Heart right ventricle (tissue), 16 donors: ENCODE measurements at regions not wholly inside any gene's neighbourhood (a gene's known extent, or its start where the extent isn't known, plus 50 kb on each side); places are given as distances from the start of the nearest gene placed in this dataset.
"Not testable (repeated sequence)": the region's sequence is repeated elsewhere in the genome, so short reads cannot be mapped to it uniquely, and the experiment has no call there.

ENCODE experiments used
- ATAC-seq, 8 donors: fragments of 200-7000 bp; cut with Tn5 transposase; one replicate each; pipeline ENCODE4 v1.9.1; 2020; ENCODE audit warnings: mild to moderate bottlenecking in 8 of 8, moderate library complexity in 8 of 8, moderate number of reproducible peaks in 1 of 8
- DNase-seq, 2 donors: peaks; one replicate each; pipeline ENCODE4 v3.0.0-alpha.2; 2020
- H3K27ac ChIP-seq, 10 donors: fragments of 200-600 bp; sonication (generic) in 2 of 10; one replicate each; pipeline versions ENCODE4 v1.5.0 to v1.8.0; 2020 to 2022; ENCODE audit warnings: mild to moderate bottlenecking in 3 of 10
- H3K27me3 ChIP-seq, 7 donors: fragments of 200-600 bp; one replicate each; pipeline ENCODE4 v1.8.0; 2021 to 2022; ENCODE audit warnings: mild to moderate bottlenecking in 2 of 7
- H3K36me3 ChIP-seq, 9 donors: fragments of 200-600 bp; sonication (generic) in 1 of 9; one replicate each; pipeline versions ENCODE4 v1.5.0 to v1.8.0; 2020 to 2022; ENCODE audit warnings: mild to moderate bottlenecking in 2 of 9
- H3K4me1 ChIP-seq, 9 donors: fragments of 200-600 bp; sonication (generic) in 1 of 9; one replicate each; pipeline versions ENCODE4 v1.5.0 to v1.8.0; 2020 to 2022; ENCODE audit warnings: mild to moderate bottlenecking in 4 of 9
- H3K4me3 ChIP-seq, 10 donors: fragments of 200-600 bp; sonication (generic) in 2 of 10; one replicate each; pipeline versions ENCODE4 v1.5.0 to v1.8.0; 2020 to 2022; ENCODE audit warnings: mild to moderate bottlenecking in 7 of 10, moderate library complexity in 2 of 10
- H3K9me3 ChIP-seq, 11 donors: fragments of 200-600 bp in 10 of 11; sonication (generic) in 2 of 11; one replicate each; pipeline versions ENCODE4 v1.5.0 to v1.8.0; 2013 to 2022; ENCODE audit warnings: mild to moderate bottlenecking in 2 of 11, control low read depth in 1 of 11, moderate library complexity in 1 of 11
- WGBS, 2 donors: extraction: QIAGEN DNeasy Blood & Tissue Kit; methylation state at CpG; one replicate each; pipeline ENCODE4 v1.1.7; 2013; ENCODE audit warnings: inconsistent platforms in 1 of 2; 5-methylcytosine and 5-hydroxymethylcytosine counted together
- intact Hi-C, 10 donors: fragments of 100-400 bp; cut with DNase I; formaldehyde crosslinking; loops; one replicate each; pipeline versions ENCODE4 v1.11.1 to v1.14.2; 2022
- TF ChIP-seq, protein P1 (sequence below), 9 donors: fragments of 200-600 bp; sonication (generic) in 2 of 9; IDR thresholded peaks; one replicate each; pipeline versions ENCODE4 v1.5.0 to v1.8.0; 2021 to 2022; ENCODE audit warnings: antibody characterized with exemption in 9 of 9, mild to moderate bottlenecking in 5 of 9, moderate library complexity in 1 of 9
- donor health status: Arrhythmogenic right ventricular cardiomyopathy.
- donor health status: ischemic (EF 13 %, LVEDD 7.1; RV severe dilation, severe dysfunction).
- donor health status: healthy with polysubstance abuse.
- donor health status: DM: no; HTN: yes; CAD: no.
- donor health status: DM: no; HTN: no; CAD: no.
- donor health status: ischemic (EF 25% LVEDD 6.9; RV normal size, moderate dysfunction).
- donor health status: ischemic (EF 25% LVEDD 5.7; RV mildly dilated, moderate dysfunction).
- donor health status: healthy.
- donor health status: DM: yes; HTN: yes; CAD: no.
- donor health status: Ischemic cardiomyopathy.
- donor health status: ischemic (EF 35%, LVEDD 5.7; RV mildly dilated, moderate dysfunction).
- donor health status: nonischemic (EF 11% LVEDD 7.7; RV severe dilation, severe dysfunction).
- donor health status: DM: yes; HTN: yes; CAD: no.
- donor health status: PGD.
- donor health status: ischemic (EF 29% LVEDD 5.4; RV normal size, mild dysfunction).
- donor health status: nonischemic (EF 23%, LVEDD 6.1; RV moderate dilation, normal function).

DNA sequence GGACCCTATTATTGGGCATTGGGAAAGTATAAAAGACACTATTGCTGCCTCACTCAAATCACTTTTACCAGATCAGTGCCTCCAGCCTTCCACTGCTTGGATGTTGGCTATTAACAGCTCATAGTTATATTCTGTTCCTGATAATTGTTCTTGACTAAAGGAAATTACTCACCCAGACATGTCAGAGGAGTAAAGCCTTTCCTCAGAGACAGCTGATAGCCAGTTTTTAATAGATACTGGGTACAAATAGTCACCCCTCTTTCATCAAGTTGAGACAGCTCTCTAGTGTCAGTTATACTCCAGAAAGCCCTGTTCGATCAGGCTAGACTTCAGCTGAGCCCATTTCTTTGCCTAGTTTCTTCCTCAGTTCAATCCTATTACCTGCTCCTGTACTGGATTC lies 876.1 kb upstream of the B3GALT2 start:
- H3K27ac ChIP-seq = peak overlapping the region in 5 of 10 donors; percentile 5 to 59 (median 27)
- intact Hi-C loops = loop anchor here in 6 of 10 donors (10.0 kb wide), 5 partner anchors 98 to 878 kb away; partner anchors contain the start of gene B3GALT2 (in 3 of the 6)
- DNase-seq = no peak

GRCh38 chr1:194060481-194060880 lies 874.1 kb upstream of the B3GALT2 start:
- Histone ChIP-seq H3K27ac (no peak overlapping the region), H3K36me3 (no peaks in the 10 kb centered on the region), H3K27me3 (no peaks in the 10 kb centered on the region), H3K4me1 (peaks cover 0 to 16% (median 6%) of the 10 kb centered on the region in 9 donors), H3K4me3 (no peak overlapping the region), H3K9me3 (no peaks in the 10 kb centered on the region)
- intact Hi-C loops = loop anchor here in 6 of 10 donors (10.0 kb wide), 5 partner anchors 96 to 876 kb away; partner anchors contain the start of gene B3GALT2 (in 3 of the 6)
- TF ChIP-seq, protein P1, sequence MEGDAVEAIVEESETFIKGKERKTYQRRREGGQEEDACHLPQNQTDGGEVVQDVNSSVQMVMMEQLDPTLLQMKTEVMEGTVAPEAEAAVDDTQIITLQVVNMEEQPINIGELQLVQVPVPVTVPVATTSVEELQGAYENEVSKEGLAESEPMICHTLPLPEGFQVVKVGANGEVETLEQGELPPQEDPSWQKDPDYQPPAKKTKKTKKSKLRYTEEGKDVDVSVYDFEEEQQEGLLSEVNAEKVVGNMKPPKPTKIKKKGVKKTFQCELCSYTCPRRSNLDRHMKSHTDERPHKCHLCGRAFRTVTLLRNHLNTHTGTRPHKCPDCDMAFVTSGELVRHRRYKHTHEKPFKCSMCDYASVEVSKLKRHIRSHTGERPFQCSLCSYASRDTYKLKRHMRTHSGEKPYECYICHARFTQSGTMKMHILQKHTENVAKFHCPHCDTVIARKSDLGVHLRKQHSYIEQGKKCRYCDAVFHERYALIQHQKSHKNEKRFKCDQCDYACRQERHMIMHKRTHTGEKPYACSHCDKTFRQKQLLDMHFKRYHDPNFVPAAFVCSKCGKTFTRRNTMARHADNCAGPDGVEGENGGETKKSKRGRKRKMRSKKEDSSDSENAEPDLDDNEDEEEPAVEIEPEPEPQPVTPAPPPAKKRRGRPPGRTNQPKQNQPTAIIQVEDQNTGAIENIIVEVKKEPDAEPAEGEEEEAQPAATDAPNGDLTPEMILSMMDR (IDR thresholded peaks at IDR 0.05) = no peak
- whole genome bisulfite sequencing, 2 donors = 74 to 84% methylated on average over 4 of the region's 4 CpGs
- ATAC-seq (no peak), DNase-seq (no peak)

More for the DNA sequence above, 876.1 kb upstream of the B3GALT2 start:
- Histone ChIP-seq H3K27me3 (no peaks in the 10 kb centered on the region), H3K36me3 (no peaks in the 10 kb centered on the region), H3K9me3 (no peaks in the 10 kb centered on the region), H3K4me3 (no peak overlapping the region), H3K4me1 (peaks cover 0 to 10% (median 0%) of the 10 kb centered on the region in 9 donors)
- TF ChIP-seq, protein P1 (IDR thresholded peaks at IDR 0.05) = no peak
- WGBS, 2 donors = 28 to 52% methylated on average over 1 of the region's 1 CpG
- peak in 5 of 8 donors; percentile 31 to 90 (median 57) for ATAC-seq

DNA sequence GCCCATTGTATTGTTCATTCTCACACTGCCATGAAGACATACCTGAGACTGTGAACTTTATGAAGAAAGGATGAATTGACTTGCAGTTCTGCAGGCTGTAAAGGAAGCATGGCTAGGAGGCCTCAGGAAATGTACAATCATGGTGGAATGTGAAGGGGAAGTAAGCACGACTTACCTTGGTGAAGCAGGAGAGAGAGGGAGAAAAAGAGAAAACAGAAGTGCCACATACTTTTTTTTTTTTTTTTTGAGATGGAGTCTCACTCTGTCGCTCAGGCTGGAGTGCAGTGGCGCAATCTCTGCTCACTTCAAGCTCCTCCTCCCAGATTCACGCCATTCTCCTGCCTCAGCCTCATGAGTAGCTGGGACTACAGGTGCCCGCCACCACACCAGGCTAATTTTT lies 871.9 kb upstream of the B3GALT2 start:
- not testable (repeated sequence) for ATAC-seq, H3K27me3 ChIP-seq, H3K9me3 ChIP-seq, H3K36me3 ChIP-seq, DNase-seq, H3K27ac ChIP-seq, H3K4me3 ChIP-seq
- WGBS, 2 donors = 88 to 89% methylated on average over 5 of the region's 5 CpGs
- intact Hi-C loops = loop anchor here in 2 of 10 donors (10.0 kb wide), 2 partner anchors 83 to 653 kb away; no protein-coding TSS in a partner anchor
- peaks cover 0 to 20% (median 6%) of the 10 kb centered on the region in 9 donors for H3K4me1 ChIP-seq

- TF ChIP-seq, protein P1 (IDR thresholded peaks at IDR 0.05) = no peak
- Histone ChIP-seq H3K9me3 (no peaks in the 10 kb centered on the region), H3K27ac (peak overlapping the region; percentile 5 to 72 (median 66)), H3K4me1 (peaks cover 0 to 18% (median 6%) of the 10 kb centered on the region in 9 donors), H3K4me3 (no peak overlapping the region), H3K36me3 (no peaks in the 10 kb centered on the region), H3K27me3 (no peaks in the 10 kb centered on the region)
- ATAC-seq (peak in 3 of 8 donors; percentile 33 to 53 (median 33)), DNase-seq (no peak)
- WGBS, 2 donors = 78 to 81% methylated on average over 2 of the region's 2 CpGs
- intact Hi-C loops = loop anchor here in 2 of 10 donors (10.0 kb wide), 2 partner anchors 81 to 651 kb away; no protein-coding TSS in a partner anchor
These were observed 869.8 kb upstream of the B3GALT2 start for GRCh38 chr1:194056169-194056568.

DNA sequence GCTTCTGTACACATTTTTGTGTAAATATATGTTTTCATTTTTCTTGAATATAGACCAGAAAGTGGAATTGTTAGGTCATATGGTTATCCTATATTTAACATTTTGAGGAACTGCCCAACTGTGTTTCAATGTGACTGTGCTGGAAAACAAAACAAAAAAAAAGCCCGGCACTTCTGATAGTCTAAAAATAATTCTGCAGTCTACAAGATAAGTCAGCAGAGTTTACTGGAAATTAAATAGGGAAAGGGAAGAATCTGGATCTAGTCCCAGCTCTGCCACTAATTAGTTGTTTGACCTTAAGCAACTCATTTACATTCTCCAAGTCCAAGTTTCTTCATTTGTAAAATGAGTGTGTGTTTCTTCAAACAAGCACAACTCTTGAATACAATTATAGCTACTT lies 869.1 kb upstream of the B3GALT2 start:
- DNase-seq (no peak), ATAC-seq (peak; percentile 33 to 87 (median 78))
- TF ChIP-seq, protein P1 (IDR thresholded peaks at IDR 0.05) = no peak
- Histone ChIP-seq H3K27me3 (no peaks in the 10 kb centered on the region), H3K4me1 (peaks cover 0 to 18% (median 6%) of the 10 kb centered on the region in 9 donors), H3K36me3 (no peaks in the 10 kb centered on the region), H3K27ac (peak overlapping the region; percentile 5 to 72 (median 66)), H3K9me3 (no peaks in the 10 kb centered on the region), H3K4me3 (no peak overlapping the region)
- 0 to 3% methylated on average over 1 of the region's 1 CpG for WGBS, 2 donors
- intact Hi-C loops = loop anchor here in 2 of 10 donors (10.0 kb wide), 2 partner anchors 81 to 651 kb away; no protein-coding TSS in a partner anchor
